GM10266 (cell line): ENCODE measurements at regions not wholly inside any gene's neighbourhood (a gene's known extent, or its start where the extent isn't known, plus 50 kb on each side); places are given as distances from the start of the nearest gene placed in this dataset.

Source experiments
- DNase-seq: peaks from one replicate; pipeline ENCODE4 v3.0.0; 2012; ENCODE audit errors: extremely low spot score
- TF ChIP-seq, protein P1 (sequence below): IDR thresholded peaks from 2 replicates; pipeline ENCODE4 v1.5.1; 2012; ENCODE audit warnings: mild to moderate bottlenecking, low read depth; ENCODE audit not compliant: control insufficient read depth, insufficient read depth; ENCODE audit errors: missing control alignments

DNA sequence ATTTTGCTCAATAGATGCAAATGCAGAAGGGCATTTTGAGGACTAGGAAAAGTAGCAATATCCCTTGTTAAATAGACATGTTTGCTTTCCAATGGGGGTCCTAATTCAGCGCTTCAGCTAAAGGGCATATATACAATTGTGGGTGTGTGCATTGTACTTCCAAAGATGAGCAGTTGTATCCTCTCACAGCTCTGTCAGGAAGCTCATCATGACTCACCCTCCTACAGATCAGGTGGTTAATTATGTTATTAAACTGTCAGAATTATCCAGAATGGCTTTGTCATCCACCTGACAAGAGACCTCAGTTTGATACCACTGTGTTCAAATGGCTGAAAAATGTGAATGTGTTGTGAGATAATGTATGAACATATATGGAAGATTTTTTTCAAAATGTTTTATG lies 252.2 kb upstream of the MTNR1B start:
- no peak for DNase-seq
- TF ChIP-seq, protein P1, sequence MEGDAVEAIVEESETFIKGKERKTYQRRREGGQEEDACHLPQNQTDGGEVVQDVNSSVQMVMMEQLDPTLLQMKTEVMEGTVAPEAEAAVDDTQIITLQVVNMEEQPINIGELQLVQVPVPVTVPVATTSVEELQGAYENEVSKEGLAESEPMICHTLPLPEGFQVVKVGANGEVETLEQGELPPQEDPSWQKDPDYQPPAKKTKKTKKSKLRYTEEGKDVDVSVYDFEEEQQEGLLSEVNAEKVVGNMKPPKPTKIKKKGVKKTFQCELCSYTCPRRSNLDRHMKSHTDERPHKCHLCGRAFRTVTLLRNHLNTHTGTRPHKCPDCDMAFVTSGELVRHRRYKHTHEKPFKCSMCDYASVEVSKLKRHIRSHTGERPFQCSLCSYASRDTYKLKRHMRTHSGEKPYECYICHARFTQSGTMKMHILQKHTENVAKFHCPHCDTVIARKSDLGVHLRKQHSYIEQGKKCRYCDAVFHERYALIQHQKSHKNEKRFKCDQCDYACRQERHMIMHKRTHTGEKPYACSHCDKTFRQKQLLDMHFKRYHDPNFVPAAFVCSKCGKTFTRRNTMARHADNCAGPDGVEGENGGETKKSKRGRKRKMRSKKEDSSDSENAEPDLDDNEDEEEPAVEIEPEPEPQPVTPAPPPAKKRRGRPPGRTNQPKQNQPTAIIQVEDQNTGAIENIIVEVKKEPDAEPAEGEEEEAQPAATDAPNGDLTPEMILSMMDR = no peak

DNA sequence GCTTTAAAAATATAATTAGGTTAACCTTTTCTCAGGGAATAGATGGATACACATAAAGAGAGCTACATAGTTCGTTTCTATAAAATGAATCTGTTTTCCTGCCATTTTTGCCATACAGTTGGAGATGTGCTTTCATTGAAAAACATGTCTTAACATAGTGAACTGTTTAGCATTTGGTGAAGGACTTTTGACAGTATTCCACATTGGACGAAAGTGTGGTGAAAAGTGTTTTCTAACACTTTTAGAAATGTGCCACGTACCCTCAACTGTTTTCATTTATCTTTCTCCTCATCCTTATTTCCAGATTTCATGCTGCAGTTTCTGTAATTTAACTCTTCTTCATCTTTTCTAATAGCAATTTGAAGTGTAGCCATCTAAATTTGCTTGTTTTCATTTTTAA lies 249.1 kb upstream of the MTNR1B start:
- DNase-seq = no peak
- TF ChIP-seq, protein P1 = no peak

DNA sequence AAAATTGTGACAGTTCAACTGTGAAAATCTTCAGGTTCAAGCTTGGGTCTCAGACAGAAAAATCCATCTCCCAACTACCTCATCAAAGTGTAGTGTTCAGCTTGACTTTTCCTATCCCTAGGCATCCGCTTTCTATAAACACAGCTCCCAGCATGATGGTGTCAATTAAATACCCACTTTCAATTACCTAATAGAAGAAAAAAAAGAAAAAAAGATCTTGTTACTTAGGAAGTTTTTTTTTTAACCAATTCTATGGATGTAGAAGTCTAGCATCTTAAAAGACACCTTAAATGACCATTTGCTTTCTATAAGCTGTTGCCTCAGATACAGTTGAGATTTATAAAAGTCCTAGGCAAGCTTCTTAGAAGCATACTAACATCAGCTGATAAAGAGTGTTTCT lies 244.1 kb upstream of the MTNR1B start:
- no peak for DNase-seq
- TF ChIP-seq, protein P1 = no peak

DNA sequence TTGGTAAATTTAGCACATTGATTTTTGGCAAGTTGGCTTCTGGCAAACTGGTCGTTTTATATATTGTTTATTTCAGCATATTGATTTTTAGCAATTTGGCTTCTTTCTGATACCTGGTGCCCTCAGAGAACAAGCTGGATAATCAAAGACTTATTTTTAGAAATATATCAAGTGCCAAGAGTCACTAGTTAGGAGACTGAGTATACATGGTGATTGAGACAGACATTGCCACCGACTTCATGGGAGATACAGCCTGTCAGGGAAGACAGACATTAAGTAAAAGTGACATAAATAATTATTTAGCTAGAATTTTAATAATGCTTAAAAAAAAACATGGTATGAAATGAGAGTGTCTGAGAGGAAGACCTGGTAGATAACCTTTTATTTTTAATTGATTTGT lies 242.3 kb upstream of the MTNR1B start:
- DNase-seq = no peak
- TF ChIP-seq, protein P1 = no peak

DNA sequence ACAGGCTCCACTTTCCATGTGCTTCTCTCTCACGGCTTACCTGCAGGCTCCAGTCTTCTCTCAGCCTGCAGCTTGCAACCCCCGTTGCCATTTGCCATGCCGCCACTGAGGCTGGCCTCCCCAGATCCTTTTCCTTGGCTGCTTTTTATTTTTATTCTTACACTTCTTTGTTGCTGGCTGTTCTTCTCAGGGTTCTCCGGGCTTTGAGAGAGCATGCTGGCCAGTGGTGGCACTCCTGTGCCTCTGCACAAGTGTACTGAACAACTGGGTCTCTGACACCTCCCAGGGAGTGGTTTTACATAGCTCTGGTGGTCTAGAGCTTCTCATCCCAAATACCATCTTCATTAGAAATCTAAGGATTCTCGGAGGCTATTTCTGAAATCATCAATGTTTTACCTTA lies 241.7 kb upstream of the MTNR1B start:
- TF ChIP-seq, protein P1 = no peak
- DNase-seq = no peak

DNA sequence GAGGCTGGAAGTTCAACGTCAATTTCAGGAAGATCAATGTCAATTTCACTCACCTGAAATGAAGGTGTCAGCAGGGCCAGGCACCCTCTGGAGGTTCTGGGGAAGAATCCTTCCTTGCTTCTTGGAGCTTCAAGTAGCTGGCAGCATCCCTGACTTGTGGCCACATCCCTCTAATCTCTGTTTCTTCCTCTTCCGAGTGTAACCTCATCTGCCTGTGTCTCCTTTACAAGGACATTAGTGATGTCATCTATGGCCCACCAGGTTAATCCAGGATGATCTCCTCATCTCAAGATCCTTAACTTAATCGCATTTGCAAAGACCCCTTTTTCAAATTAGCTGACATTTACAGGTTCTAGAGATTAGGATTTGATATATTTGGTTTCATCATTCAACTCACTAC lies 240.8 kb upstream of the MTNR1B start:
- DNase-seq = no peak
- TF ChIP-seq, protein P1 = no peak

DNA sequence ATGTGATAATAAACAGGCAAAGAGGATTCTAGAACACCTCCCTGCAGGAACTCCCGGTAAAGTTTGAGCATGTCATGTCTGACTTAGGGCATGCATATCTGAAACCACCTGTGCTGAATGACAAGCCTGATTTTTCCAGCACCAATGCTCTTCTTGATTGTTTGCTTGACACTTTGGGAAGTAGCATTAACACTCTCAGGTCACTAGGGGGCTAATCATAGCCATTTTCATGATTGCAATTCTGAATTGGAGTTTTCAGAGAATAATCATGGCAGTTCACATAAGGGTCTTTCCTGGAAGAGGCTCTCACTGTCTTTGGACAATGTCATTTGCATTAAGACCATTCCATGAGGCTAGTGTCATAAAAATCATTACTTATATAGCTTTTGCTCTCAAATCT lies 234.4 kb upstream of the MTNR1B start:
- TF ChIP-seq, protein P1 = peak; percentile 15
- DNase-seq = no peak

DNA sequence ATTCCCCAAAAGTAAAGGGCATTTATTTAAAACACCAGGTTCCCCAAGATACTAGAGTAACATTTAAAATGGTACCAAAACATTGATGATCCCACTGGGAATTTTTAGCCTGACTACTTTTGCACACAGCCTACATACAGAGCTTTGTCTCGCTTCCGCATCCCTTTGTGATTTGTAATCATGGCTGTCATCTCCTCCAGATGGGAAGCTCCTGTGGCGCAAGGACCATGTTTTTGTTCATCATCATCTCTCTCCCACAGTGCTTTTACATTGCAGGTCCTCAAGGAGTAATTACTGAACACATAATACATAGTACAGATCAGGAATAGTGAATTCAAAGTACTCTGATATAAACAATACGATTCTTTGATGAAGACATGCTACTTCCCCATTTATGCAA lies 231.2 kb upstream of the MTNR1B start:
- TF ChIP-seq, protein P1 = no peak
- DNase-seq = no peak
